GM18861 (cell line): ENCODE measurements at regions not wholly inside any gene's neighbourhood (a gene's known extent, or its start where the extent isn't known, plus 50 kb on each side); places are given as distances from the start of the nearest gene placed in this dataset.

Source experiments
- ATAC-seq: cut with Tn5 transposase; IDR thresholded peaks from one replicate; pipeline ENCODE4 v1.9.1; 2021; ENCODE audit not compliant: unreplicated experiment

DNA sequence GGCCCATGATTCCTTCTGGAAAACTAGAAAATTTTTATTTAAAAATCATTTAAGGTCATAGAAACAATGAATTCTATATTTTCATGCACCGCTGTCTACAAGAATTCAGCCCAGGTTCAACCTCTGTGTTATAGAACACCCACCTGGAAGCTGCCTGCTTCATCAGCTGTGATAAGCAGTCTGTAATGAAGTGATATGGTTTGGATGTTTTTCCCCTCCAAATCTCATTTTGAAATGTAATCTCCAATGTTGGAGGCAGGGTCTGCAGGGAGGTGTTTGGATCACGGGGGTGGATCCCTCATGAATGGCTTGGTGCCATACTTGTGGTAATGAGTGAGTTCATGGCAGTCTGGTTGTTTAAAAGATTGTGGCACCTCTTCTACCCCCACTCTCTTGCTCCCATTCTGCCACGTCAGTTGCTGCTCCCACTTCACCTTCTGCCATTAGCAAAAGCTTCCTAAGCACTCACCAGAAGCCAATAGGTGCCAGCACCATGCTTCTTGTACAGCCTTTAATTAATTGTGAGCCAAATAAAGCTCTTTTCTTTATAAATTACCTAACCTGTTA lies 55.6 kb downstream of the MRPL32 start:
- ATAC-seq, result no peak

DNA sequence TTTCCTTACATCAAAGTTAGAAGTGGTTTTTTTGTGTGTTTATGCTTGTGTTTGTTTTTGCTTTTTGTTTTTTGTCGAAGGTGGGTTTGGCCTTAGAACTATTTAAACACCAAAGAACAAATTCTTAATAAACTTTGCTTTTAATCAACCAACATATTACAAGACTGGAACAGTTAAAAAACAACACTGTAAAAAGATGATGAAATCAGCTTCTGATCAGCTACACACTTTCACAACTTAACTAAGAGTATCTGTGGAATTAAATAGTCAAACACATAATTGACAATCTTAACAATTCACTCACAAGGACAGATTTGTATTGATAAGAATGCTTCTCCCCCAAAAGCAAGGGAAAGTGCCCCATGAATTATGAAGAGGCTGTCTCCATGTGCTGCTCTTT lies 58.8 kb downstream of the MRPL32 start:
- ATAC-seq, result no peak

GRCh38 chr7:42991913-42992591 lies 59.9 kb downstream of the MRPL32 start:
- no peak for ATAC-seq

GRCh38 chr7:42993038-42993437 lies 60.9 kb downstream of the MRPL32 start:
- no peak for ATAC-seq

- no peak for ATAC-seq
Observed at GRCh38 chr7:42994096-42994495, 61.9 kb downstream of the MRPL32 start.

- no peak for ATAC-seq
Observed at GRCh38 chr7:42997611-42998010, 65.4 kb downstream of the MRPL32 start.

DNA sequence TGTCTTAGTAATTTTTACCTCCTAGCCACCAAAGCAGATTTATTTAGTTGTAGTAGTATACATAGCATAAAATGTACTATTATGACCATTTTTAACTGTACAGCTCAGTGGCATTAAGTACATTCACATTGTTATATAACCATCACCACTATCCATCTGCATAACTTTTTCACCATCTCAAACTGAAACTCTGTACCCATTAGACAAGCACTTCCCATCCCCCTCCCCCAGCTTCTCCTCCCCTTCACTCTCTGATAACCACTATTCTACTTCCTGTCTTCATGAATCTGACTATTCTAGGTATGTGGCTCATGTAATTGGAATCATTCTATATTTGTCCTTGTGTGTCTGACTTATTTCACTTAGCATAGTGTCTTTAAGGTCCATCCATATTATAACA lies 71.9 kb downstream of the MRPL32 start:
- no peak for ATAC-seq

GRCh38 chr7:43006008-43006407 lies 73.8 kb downstream of the MRPL32 start:
- no peak for ATAC-seq

DNA sequence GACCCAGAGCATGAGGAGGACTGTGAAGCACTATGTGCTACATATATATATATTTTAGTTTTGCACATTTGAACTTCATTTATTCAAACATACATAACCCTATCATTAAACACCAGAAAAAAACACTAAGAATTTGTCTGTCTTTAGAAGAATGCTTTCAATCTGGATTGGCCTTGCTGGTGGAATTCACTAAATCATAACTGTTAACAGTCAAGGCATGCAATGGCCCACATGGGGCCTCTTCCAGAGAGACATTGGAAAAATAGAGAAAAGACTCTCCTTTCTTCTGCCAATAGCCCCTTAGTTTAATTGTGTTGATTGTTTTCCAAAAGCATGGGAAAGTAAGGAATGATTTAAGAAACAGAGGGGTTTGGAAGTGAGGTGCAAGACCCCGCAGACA lies 77.9 kb downstream of the MRPL32 start:
- no peak for ATAC-seq

DNA sequence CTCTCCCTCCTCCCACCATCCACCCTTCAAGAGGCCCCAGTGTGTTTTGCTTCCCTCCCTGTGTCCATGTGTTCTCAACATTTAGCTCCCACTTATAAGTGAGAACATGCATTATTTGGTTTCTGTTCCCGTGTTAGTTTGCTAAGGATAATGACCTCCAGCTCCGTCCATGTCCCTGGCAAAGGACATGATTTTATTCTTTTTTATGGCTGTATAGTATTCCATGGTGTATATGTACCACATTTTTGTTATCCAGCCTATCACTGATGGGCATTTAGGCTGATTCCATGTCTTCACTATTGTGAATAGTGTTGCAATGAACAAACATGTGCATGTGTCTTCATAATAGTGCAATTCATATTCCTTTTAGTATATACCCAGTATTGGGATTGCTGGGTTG lies 79.7 kb downstream of the MRPL32 start:
- ATAC-seq, result no peak

- ATAC-seq, result no peak
Observed at GRCh38 chr7:43014406-43014805, 82.2 kb downstream of the MRPL32 start.

GRCh38 chr7:43015301-43015700 lies 83.1 kb downstream of the MRPL32 start:
- ATAC-seq, result no peak

GRCh38 chr7:43018446-43018845 lies 86.3 kb downstream of the MRPL32 start:
- ATAC-seq, result no peak

- ATAC-seq, result no peak
Observed at GRCh38 chr7:43021431-43021830, 89.3 kb downstream of the MRPL32 start.

- no peak for ATAC-seq
Observed at GRCh38 chr7:43022008-43022407, 89.8 kb downstream of the MRPL32 start.

GRCh38 chr7:43033369-43033768 lies 79.1 kb upstream of the HECW1 start:
- no peak for ATAC-seq

DNA sequence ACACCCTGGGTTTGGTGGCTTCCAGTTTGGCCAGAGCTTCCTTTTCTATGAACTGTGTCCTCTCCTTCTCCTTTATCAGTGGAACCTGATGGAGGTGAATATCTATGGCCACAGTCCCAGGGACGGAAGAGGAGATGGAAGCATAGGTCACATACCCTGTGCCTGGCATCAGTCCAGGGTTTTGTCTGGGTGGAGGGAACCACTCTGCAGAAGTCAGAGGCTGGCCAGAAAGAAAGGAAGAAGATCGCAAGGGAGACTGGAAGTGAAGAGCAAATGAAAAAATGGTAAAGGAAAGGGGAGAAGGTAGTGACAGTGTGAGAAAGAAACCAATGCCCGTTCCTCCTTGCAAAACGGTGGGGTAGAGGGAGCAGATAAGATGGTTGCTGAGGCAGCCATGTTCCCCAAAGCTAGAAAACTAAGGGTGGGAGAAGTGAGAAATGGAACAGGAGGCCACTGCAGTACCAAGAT lies 77.9 kb upstream of the HECW1 start:
- ATAC-seq, result no peak

DNA sequence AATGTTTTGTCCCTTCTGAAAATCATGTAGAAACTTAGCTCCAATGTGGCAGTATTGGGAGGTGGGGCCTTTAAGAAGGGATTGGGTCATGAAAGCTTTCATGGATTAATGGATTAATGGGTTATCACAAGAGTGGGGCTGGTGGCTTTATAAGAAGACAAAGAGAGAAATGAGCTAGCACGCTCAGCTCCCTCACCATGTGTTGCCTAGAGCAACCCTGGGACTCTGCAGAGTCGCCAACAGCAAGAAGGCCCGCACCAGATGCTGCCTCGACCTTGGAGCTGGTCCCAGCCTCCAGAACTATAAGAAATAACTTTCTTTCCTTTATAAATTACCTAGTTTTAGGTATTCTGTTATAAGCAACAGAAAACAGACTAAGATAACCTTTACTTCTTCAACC lies 74.9 kb upstream of the HECW1 start:
- no peak for ATAC-seq

DNA sequence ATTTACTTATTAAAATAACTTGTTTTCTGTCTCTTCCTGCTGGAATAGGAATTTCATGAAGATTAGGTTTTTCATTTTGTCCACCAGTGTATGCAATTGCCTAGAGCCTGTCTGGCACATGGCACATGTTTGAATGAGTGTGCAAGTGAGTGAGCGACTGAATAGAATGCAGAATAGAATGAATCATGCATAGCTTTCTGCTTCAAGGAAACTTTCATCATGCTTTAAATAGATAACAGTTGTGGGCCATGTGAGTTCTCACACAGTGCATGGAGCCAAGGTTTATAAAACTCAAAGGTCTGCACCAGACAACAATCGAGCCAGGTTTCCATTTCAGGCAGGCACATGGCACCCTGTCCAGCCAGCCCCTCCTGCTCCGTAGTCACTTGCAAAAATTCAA lies 74.2 kb upstream of the HECW1 start:
- no peak for ATAC-seq

- no peak for ATAC-seq
Observed at GRCh38 chr7:43039346-43039745, 73.1 kb upstream of the HECW1 start.

DNA sequence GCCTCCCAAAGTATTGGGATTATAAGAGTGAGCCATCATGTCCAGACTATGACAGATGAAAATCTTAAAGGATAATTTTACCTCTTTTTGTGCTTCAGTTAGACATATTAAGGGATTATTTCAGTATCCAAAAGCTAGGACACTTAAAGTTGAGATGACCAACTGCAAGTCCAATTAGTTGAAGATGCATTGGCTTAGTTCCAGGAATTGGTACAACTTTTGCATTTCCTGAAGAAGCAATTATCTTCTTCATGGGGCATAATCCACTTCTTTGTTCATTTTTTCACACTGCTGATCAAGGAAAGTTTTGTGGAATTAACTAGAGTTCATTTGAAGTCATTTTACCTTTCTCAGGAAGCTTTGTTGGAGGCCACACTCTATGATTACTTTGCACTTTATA lies 72.0 kb upstream of the HECW1 start:
- no peak for ATAC-seq

- ATAC-seq, result no peak
Observed at GRCh38 chr7:43041105-43041504, 71.3 kb upstream of the HECW1 start.

DNA sequence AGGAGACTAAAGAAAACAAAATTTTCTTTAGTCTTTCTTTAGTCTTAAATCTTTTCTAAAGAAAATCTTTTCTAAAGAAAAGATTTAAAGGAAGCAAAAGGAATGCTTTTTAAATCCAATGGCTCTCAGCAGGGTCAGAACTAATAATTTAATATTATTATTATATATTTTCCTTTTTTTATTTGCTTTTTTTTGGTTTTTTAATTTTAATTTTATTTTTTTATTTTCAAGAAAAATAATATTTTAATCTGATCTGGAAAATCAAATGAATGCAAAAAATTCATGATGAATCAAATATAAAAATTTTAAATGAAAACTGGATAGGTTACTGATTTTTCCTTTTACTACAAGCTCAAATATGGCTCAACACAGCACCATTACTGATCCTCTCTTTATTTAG lies 70.7 kb upstream of the HECW1 start:
- ATAC-seq, result no peak
